HG02798 (cell line): ENCODE measurements at regions not wholly inside any gene's neighbourhood (a gene's known extent, or its start where the extent isn't known, plus 50 kb on each side); places are given as distances from the start of the nearest gene placed in this dataset.

Experiments
- ATAC-seq: cut with Tn5 transposase; IDR thresholded peaks from one replicate; pipeline ENCODE4 v1.9.1; 2021; ENCODE audit warnings: mild to moderate bottlenecking; ENCODE audit not compliant: unreplicated experiment, poor library complexity

- ATAC-seq = no peak
These were observed 675.9 kb upstream of the ADGRL4 start for GRCh38 chr1:79682478-79682877.

GRCh38 chr1:79681382-79681781 lies 674.9 kb upstream of the ADGRL4 start:
- ATAC-seq = no peak

GRCh38 chr1:79679916-79680315 lies 673.4 kb upstream of the ADGRL4 start:
- ATAC-seq = no peak

GRCh38 chr1:79667848-79668696 lies 661.5 kb upstream of the ADGRL4 start:
- peak; percentile 92 for ATAC-seq

- no peak for ATAC-seq
These were observed 660.6 kb upstream of the ADGRL4 start for GRCh38 chr1:79667166-79667565.

- ATAC-seq = no peak
These were observed 657.4 kb upstream of the ADGRL4 start for GRCh38 chr1:79663916-79664315.

GRCh38 chr1:79662596-79662995 lies 656.1 kb upstream of the ADGRL4 start:
- ATAC-seq = no peak

- ATAC-seq = no peak
These were observed 653.6 kb upstream of the ADGRL4 start for GRCh38 chr1:79660129-79660528.

GRCh38 chr1:79657951-79658658 lies 651.6 kb upstream of the ADGRL4 start:
- no peak for ATAC-seq

- ATAC-seq = no peak
These were observed 649.3 kb upstream of the ADGRL4 start for GRCh38 chr1:79655876-79656275.

- ATAC-seq = no peak
These were observed 645.9 kb upstream of the ADGRL4 start for GRCh38 chr1:79652426-79652825.

- ATAC-seq = no peak
These were observed 641.6 kb upstream of the ADGRL4 start for GRCh38 chr1:79648126-79648525.

- no peak for ATAC-seq
These were observed 640.4 kb upstream of the ADGRL4 start for GRCh38 chr1:79646880-79647279.

GRCh38 chr1:79638382-79638781 lies 631.9 kb upstream of the ADGRL4 start:
- ATAC-seq = peak; percentile 90

GRCh38 chr1:79633456-79633855 lies 626.9 kb upstream of the ADGRL4 start:
- no peak for ATAC-seq

- ATAC-seq = peak; percentile 58
These were observed 622.9 kb upstream of the ADGRL4 start for GRCh38 chr1:79629414-79629813.

- no peak for ATAC-seq
These were observed 611.2 kb upstream of the ADGRL4 start for GRCh38 chr1:79617777-79618176.

- ATAC-seq = no peak
These were observed 608.2 kb upstream of the ADGRL4 start for GRCh38 chr1:79614762-79615161.

- no peak for ATAC-seq
These were observed 607.6 kb upstream of the ADGRL4 start for GRCh38 chr1:79614106-79614505.

GRCh38 chr1:79613046-79613445 lies 606.5 kb upstream of the ADGRL4 start:
- no peak for ATAC-seq

GRCh38 chr1:79604490-79605198 lies 598.1 kb upstream of the ADGRL4 start:
- ATAC-seq = no peak
